H1 (cell line): ENCODE measurements at regions not wholly inside any gene's neighbourhood (a gene's known extent, or its start where the extent isn't known, plus 50 kb on each side); places are given as distances from the start of the nearest gene placed in this dataset.

Experiments
- EP300 ChIP-seq, 2 experiments: IDR thresholded peaks; 1 replicate in 1 of 2; 2 replicates in 1 of 2; pipeline ENCODE4 v1.6.1; 2011 to 2012; ENCODE audit warnings: low read depth in 2 of 2, low read length in 2 of 2, mild to moderate bottlenecking in 2 of 2, borderline replicate concordance in 1 of 2, inconsistent platforms in 1 of 2, moderate library complexity in 1 of 2
- KDM1A ChIP-seq: fragments of 200-600, 300-600 bp; sonication (generic); IDR thresholded peaks from 2 replicates; pipeline ENCODE4 v1.7.1; 2016; ENCODE audit warnings: mild to moderate bottlenecking, low read length, borderline replicate concordance
- NANOG ChIP-seq: IDR thresholded peaks from 2 replicates; pipeline ENCODE4 v1.6.1; 2011; ENCODE audit warnings: low read length, low read depth, mild to moderate bottlenecking, inconsistent platforms; ENCODE audit not compliant: insufficient read depth, poor library complexity, severe bottlenecking
- NRF1 ChIP-seq: IDR thresholded peaks from 2 replicates; pipeline ENCODE4 v1.6.1; 2011; ENCODE audit warnings: mild to moderate bottlenecking, low read depth, low read length, improper control_type of control experiment
- RNF2 ChIP-seq: fragments of 200-900, 300-1000 bp; sonication (generic); IDR thresholded peaks from 2 replicates; pipeline ENCODE4 v1.7.1; 2016; ENCODE audit warnings: borderline replicate concordance, low read depth, mild to moderate bottlenecking, antibody characterized with exemption, low read length; ENCODE audit not compliant: poor library complexity, severe bottlenecking; ENCODE audit errors: missing control alignments
- SP2 ChIP-seq: IDR thresholded peaks from 2 replicates; pipeline ENCODE4 v1.6.1; 2012; ENCODE audit warnings: mild to moderate bottlenecking, low read length, inconsistent platforms
- SP4 ChIP-seq: IDR thresholded peaks from 2 replicates; pipeline ENCODE4 v1.6.1; 2012; ENCODE audit warnings: low read length, inconsistent platforms
- TAF1 ChIP-seq: IDR thresholded peaks from 2 replicates; pipeline ENCODE4 v1.6.1; 2011; ENCODE audit warnings: mild to moderate bottlenecking, low read depth, low read length
- TEAD4 ChIP-seq: IDR thresholded peaks from 2 replicates; pipeline ENCODE4 v1.6.1; 2012; ENCODE audit warnings: low read depth, low read length, inconsistent platforms, mixed read lengths
- TF ChIP-seq, protein P1 (sequence below): IDR thresholded peaks from 2 replicates; pipeline ENCODE4 v1.6.1; 2011; ENCODE audit warnings: low read depth, mild to moderate bottlenecking, low read length; ENCODE audit not compliant: insufficient read depth

DNA sequence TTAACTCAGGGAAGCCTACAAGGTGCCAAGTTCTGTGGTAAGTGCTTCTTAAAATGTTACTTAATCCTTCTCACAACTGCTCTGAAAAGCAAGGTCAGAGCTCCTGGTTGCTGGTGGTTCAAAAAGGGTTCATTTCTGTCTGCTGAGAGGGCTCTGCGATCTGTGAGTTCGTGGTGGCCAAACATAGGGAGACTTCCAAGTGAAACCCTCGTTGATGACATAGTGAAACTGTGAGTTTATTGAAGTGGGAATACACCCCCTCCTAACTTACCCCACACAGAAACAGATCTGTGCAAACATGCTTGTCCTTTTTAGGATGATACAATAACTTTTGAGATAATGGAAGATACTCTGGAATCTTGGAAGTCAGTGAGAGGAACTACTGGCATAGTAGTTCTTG is 164.8 kb upstream of the PGRMC2 start (continued):
- TF ChIP-seq TAF1 (no peak), KDM1A (no peak), NANOG (no peak), RNF2 (no peak), EP300 (IDR thresholded peaks at IDR 0.05; ENCODE audit: borderline replicate concordance in 1 of 2, low read depth in 2 of 2, low read length in 2 of 2) (no peak), NRF1 (no peak), SP2 (no peak), SP4 (no peak), TEAD4 (no peak)
- TF ChIP-seq, protein P1, sequence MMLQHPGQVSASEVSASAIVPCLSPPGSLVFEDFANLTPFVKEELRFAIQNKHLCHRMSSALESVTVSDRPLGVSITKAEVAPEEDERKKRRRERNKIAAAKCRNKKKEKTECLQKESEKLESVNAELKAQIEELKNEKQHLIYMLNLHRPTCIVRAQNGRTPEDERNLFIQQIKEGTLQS, result no peak
